ENCODE measurements at regions not wholly inside any gene's neighbourhood (a gene's known extent, or its start where the extent isn't known, plus 50 kb on each side); places are given as distances from the start of the nearest gene placed in this dataset.

GRCh38 chr13:53605326-53605725, 576.7 kb downstream of the OLFM4 start:
- TF ChIP-seq EZH2 (IDR thresholded peaks at IDR 0.05) = no peak
- no peak for TF ChIP-seq CTCF (IDR thresholded peaks at IDR 0.05)
- no peak for TF ChIP-seq EZH2phosphoT487 (IDR thresholded peaks at IDR 0.05)
